Upper lobe of left lung (tissue), 4 donors: ENCODE measurements at regions not wholly inside any gene's neighbourhood (a gene's known extent, or its start where the extent isn't known, plus 50 kb on each side); places are given as distances from the start of the nearest gene placed in this dataset.

Source experiments
- CTCF ChIP-seq, 6 experiments: fragments of 450-650 bp in 4 of 6; fragments of 200-600 bp in 2 of 6; sonication (generic) in 2 of 6; IDR thresholded peaks; one replicate each; pipeline ENCODE4 v1.5.1; 2016 to 2019; ENCODE audit warnings: antibody characterized with exemption in 6 of 6
- POLR2AphosphoS5 ChIP-seq, 2 donors: sonication (generic); formaldehyde crosslinking; IDR thresholded peaks; one replicate each; pipeline ENCODE4 v1.5.1; 2017; ENCODE audit warnings: antibody characterized with exemption in 2 of 2

- TF ChIP-seq CTCF (IDR thresholded peaks at IDR 0.05): no peak
- no peak for TF ChIP-seq POLR2AphosphoS5 (IDR thresholded peaks at IDR 0.05)
Measured at GRCh38 chr5:116663081-116663480, 88.5 kb upstream of the SEMA6A start.
